Smooth muscle cell (in vitro differentiated cells): ENCODE measurements at regions not wholly inside any gene's neighbourhood (a gene's known extent, or its start where the extent isn't known, plus 50 kb on each side); places are given as distances from the start of the nearest gene placed in this dataset.

Experiments
- DNase-seq: peaks from one replicate; lab custom pipeline; 2025; ENCODE audit not compliant: unreplicated experiment; lab: John Stamatoyannopoulos, UW
- H2AFZ ChIP-seq: fragments of 200-600 bp; sonication (generic); 2 replicates; pipeline ENCODE4 v1.6.0; 2016; ENCODE audit warnings: antibody characterized with exemption, low read depth, mild to moderate bottlenecking
- H3F3A ChIP-seq: fragments of 200-600 bp; sonication (generic); 2 replicates; pipeline ENCODE4 v1.6.0; 2017; ENCODE audit warnings: antibody characterized with exemption, low read depth
- H3K27ac ChIP-seq: fragments of 200-600 bp; sonication (generic); 2 replicates; pipeline ENCODE4 v1.5.1; 2016; ENCODE audit warnings: low read depth, mild to moderate bottlenecking
- H3K27me3 ChIP-seq: fragments of 200-600 bp; sonication (generic); 2 replicates; pipeline ENCODE4 v1.6.1; 2016; ENCODE audit warnings: low read depth, mild to moderate bottlenecking
- H3K36me3 ChIP-seq: fragments of 200-600 bp; sonication (generic); 2 replicates; pipeline ENCODE4 v1.5.1; 2016; ENCODE audit warnings: low read depth
- H3K4me1 ChIP-seq: fragments of 200-600 bp; sonication (generic); 2 replicates; pipeline ENCODE4 v1.5.1; 2016; ENCODE audit warnings: low read depth
- H3K4me2 ChIP-seq: fragments of 200-600 bp; sonication (generic); 2 replicates; pipeline ENCODE4 v1.6.0; 2016; ENCODE audit warnings: mild to moderate bottlenecking
- H3K4me3 ChIP-seq: fragments of 200-600 bp; sonication (generic); 2 replicates; pipeline ENCODE4 v1.5.1; 2016; ENCODE audit warnings: mild to moderate bottlenecking
- H3K79me2 ChIP-seq: fragments of 200-600 bp; sonication (generic); 2 replicates; pipeline ENCODE4 v1.6.0; 2016; ENCODE audit warnings: low read depth, mild to moderate bottlenecking
- H3K9ac ChIP-seq: fragments of 200-600 bp; sonication (generic); 2 replicates; pipeline ENCODE4 v1.6.0; 2016; ENCODE audit warnings: low read depth
- H3K9me3 ChIP-seq: fragments of 200-600 bp; sonication (generic); replicated peaks from 2 replicates; pipeline ENCODE4 v1.5.1; 2016; ENCODE audit warnings: low read depth
- H4K20me1 ChIP-seq: fragments of 200-600 bp; sonication (generic); 2 replicates; pipeline ENCODE4 v1.6.0; 2016; ENCODE audit warnings: low read depth
- CTCF ChIP-seq: fragments of 200-600 bp; sonication (generic); IDR thresholded peaks from 2 replicates; pipeline ENCODE4 v1.5.1; 2017; ENCODE audit warnings: borderline replicate concordance, mild to moderate bottlenecking, antibody characterized with exemption; ENCODE audit not compliant: insufficient read depth, poor library complexity, severe bottlenecking
- WGBS: methylation state at CpG from one replicate; pipeline ENCODE4 v1.1.7; 2016; ENCODE audit warnings: low lambda C conversion rate; 5-methylcytosine and 5-hydroxymethylcytosine counted together

DNA sequence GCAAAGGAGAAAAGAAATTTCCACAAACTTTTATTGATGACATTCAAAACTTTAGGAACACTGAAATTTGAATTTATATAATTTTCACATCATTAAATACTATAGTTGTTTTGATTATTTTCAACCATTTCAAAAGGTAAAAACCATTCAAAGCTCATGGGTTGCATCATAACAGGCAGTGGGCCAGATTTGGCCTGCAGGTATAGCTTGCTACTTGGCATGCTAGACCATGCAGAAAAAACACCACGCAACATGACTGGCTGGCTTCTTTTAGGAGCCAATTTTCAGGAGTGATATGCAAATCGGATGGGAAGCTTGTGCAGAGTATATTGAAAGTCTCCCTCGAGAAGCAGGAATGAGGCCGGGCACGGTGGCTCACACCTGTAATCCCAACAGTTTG lies 144.8 kb downstream of the GLUL start:
- Histone ChIP-seq H3K9me3 (no peaks in the 10 kb centered on the region), H3K4me1 (no peaks in the 10 kb centered on the region), H3F3A (no peaks in the 10 kb centered on the region), H3K27me3 (peaks cover 7% of the 10 kb centered on the region), H4K20me1 (no peaks in the 10 kb centered on the region), H3K4me2 (no peak overlapping the region), H2AFZ (no peak overlapping the region), H3K4me3 (no peak overlapping the region), H3K9ac (no peak overlapping the region), H3K27ac (no peak overlapping the region), H3K79me2 (no peaks in the 10 kb centered on the region), H3K36me3 (no peaks in the 10 kb centered on the region)
- no peak for DNase-seq
- WGBS, result 75% methylated on average over 5 of the region's 5 CpGs
- TF ChIP-seq CTCF, result no peak

DNA sequence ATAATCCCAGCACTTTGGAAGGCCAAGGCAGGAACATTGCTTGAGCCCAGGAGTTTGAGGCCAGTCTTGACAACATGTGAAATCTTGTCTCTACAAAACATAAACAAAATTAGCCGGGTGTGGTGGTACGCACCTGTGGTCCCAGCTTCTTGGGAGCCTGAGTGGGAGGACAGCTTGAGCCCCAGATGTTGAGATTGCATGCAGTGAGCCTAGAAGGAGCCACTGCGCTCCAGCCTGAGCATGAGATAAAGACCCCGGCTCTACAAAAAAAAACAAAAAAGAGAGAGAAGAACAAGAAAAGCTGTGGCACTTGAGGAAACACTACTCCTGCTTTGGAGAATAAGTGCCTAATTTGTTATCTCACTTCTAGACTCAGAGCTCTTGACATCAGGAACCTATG lies 146.6 kb downstream of the GLUL start:
- Histone ChIP-seq H4K20me1 (no peaks in the 10 kb centered on the region), H3F3A (no peaks in the 10 kb centered on the region), H3K9ac (no peak overlapping the region), H3K79me2 (no peaks in the 10 kb centered on the region), H3K4me3 (no peak overlapping the region), H3K9me3 (no peaks in the 10 kb centered on the region), H3K4me2 (no peak overlapping the region), H3K27me3 (peaks cover 19% of the 10 kb centered on the region), H2AFZ (no peak overlapping the region), H3K36me3 (no peaks in the 10 kb centered on the region), H3K27ac (no peak overlapping the region), H3K4me1 (no peaks in the 10 kb centered on the region)
- no peak for TF ChIP-seq CTCF
- WGBS, result 92% methylated on average over 4 of the region's 4 CpGs
- no peak for DNase-seq

GRCh38 chr1:182244451-182244850 lies 147.1 kb downstream of the GLUL start:
- Histone ChIP-seq H3K4me3 (no peak overlapping the region), H3K9ac (no peak overlapping the region), H3K9me3 (no peaks in the 10 kb centered on the region), H3K27me3 (peaks cover 19% of the 10 kb centered on the region), H3K27ac (no peak overlapping the region), H3K79me2 (no peaks in the 10 kb centered on the region), H2AFZ (no peak overlapping the region), H3K4me2 (no peak overlapping the region), H3K4me1 (no peaks in the 10 kb centered on the region), H3F3A (no peaks in the 10 kb centered on the region), H4K20me1 (no peaks in the 10 kb centered on the region), H3K36me3 (no peaks in the 10 kb centered on the region)
- WGBS, result 74% methylated on average over 2 of the region's 2 CpGs
- DNase-seq, result no peak
- no peak for TF ChIP-seq CTCF

GRCh38 chr1:182242641-182243040 lies 148.9 kb downstream of the GLUL start:
- no peak overlapping the region for H3K4me3 ChIP-seq
- H3F3A ChIP-seq, result no peaks in the 10 kb centered on the region
- no peak for DNase-seq
- no peak overlapping the region for H3K4me2 ChIP-seq
- H3K4me1 ChIP-seq, result no peaks in the 10 kb centered on the region
- no peaks in the 10 kb centered on the region for H3K36me3 ChIP-seq
- peaks cover 19% of the 10 kb centered on the region for H3K27me3 ChIP-seq
- H3K9me3 ChIP-seq, result no peaks in the 10 kb centered on the region
- H4K20me1 ChIP-seq, result no peaks in the 10 kb centered on the region
- no peaks in the 10 kb centered on the region for H3K79me2 ChIP-seq
- H2AFZ ChIP-seq, result no peak overlapping the region
- no peak overlapping the region for H3K27ac ChIP-seq
- no peak for TF ChIP-seq CTCF
- H3K9ac ChIP-seq, result no peak overlapping the region
